ENCODE measurements at regions not wholly inside any gene's neighbourhood (a gene's known extent, or its start where the extent isn't known, plus 50 kb on each side); places are given as distances from the start of the nearest gene placed in this dataset.

GRCh38 chr6:99079058-99079457, 131.3 kb upstream of the FBXL4 start:
- H3K4me3 ChIP-seq = no peak overlapping the region
- H3K27me3 ChIP-seq (replicated peaks in 1 of 7) = peaks cover 0 to 10% (median 0%) of the 10 kb centered on the region in 7 donors
- TF ChIP-seq CTCF (IDR thresholded peaks at IDR 0.05 in 8 of 11, conservative IDR thresholded peaks at IDR 0.05 in 3 of 11) (no peak), POLR2A (IDR thresholded peaks at IDR 0.05) (no peak), POLR2AphosphoS5 (IDR thresholded peaks at IDR 0.05) (no peak)
- no peak for DNase-seq
- H3K36me3 ChIP-seq = no peaks in the 10 kb centered on the region
- H3K27ac ChIP-seq = no peak overlapping the region
- intact Hi-C loops (cut with DNase I; ENCODE audit: low total_unique reads) = no loop called here
- H3K9me3 ChIP-seq = no peaks in the 10 kb centered on the region
- 83 to 91% (median 88%) methylated on average over 2 of the region's 2 CpGs for WGBS, 5 donors
- H3K4me1 ChIP-seq = no peaks in the 10 kb centered on the region

- no peak overlapping the region for H3K4me3 ChIP-seq
- peaks cover 0 to 14% (median 0%) of the 10 kb centered on the region in 7 donors for H3K27me3 ChIP-seq (replicated peaks in 1 of 7)
- no peak overlapping the region for H3K27ac ChIP-seq
- no peak for DNase-seq
- intact Hi-C loops (cut with DNase I; ENCODE audit: low total_unique reads) = no loop called here
- no peaks in the 10 kb centered on the region for H3K36me3 ChIP-seq
- WGBS, 5 donors = 76 to 90% (median 81%) methylated on average over 4 of the region's 4 CpGs
- no peak for TF ChIP-seq POLR2AphosphoS5 (IDR thresholded peaks at IDR 0.05)
- no peak for TF ChIP-seq POLR2A (IDR thresholded peaks at IDR 0.05)
- no peak for TF ChIP-seq CTCF (IDR thresholded peaks at IDR 0.05 in 8 of 11, conservative IDR thresholded peaks at IDR 0.05 in 3 of 11)
- no peaks in the 10 kb centered on the region for H3K4me1 ChIP-seq
- H3K9me3 ChIP-seq = no peaks in the 10 kb centered on the region
These were observed 125.5 kb upstream of the FBXL4 start for GRCh38 chr6:99073223-99073622.

- H3K36me3 ChIP-seq = no peaks in the 10 kb centered on the region
- no peaks in the 10 kb centered on the region for H3K9me3 ChIP-seq
- H3K27ac ChIP-seq = no peak overlapping the region
- no peak overlapping the region for H3K4me3 ChIP-seq
- H3K4me1 ChIP-seq = no peaks in the 10 kb centered on the region
- TF ChIP-seq CTCF (IDR thresholded peaks at IDR 0.05 in 8 of 11, conservative IDR thresholded peaks at IDR 0.05 in 3 of 11) (no peak), POLR2AphosphoS5 (IDR thresholded peaks at IDR 0.05) (no peak), POLR2A (IDR thresholded peaks at IDR 0.05) (no peak)
- 59 to 84% (median 74%) methylated on average over 3 of the region's 3 CpGs for WGBS, 5 donors
- peaks cover 0 to 13% (median 0%) of the 10 kb centered on the region in 7 donors for H3K27me3 ChIP-seq (replicated peaks in 1 of 7)
- no peak for DNase-seq
- intact Hi-C loops (cut with DNase I; ENCODE audit: low total_unique reads) = no loop called here
These were observed 118.3 kb upstream of the FBXL4 start for GRCh38 chr6:99066044-99066443.

GRCh38 chr6:99064834-99065233, 117.1 kb upstream of the FBXL4 start:
- WGBS, 5 donors = 81 to 94% (median 92%) methylated on average over 2 of the region's 2 CpGs
- TF ChIP-seq CTCF (IDR thresholded peaks at IDR 0.05 in 8 of 11, conservative IDR thresholded peaks at IDR 0.05 in 3 of 11) (no peak), POLR2AphosphoS5 (IDR thresholded peaks at IDR 0.05) (no peak), POLR2A (IDR thresholded peaks at IDR 0.05) (no peak)
- peaks cover 0 to 10% (median 0%) of the 10 kb centered on the region in 7 donors for H3K27me3 ChIP-seq (replicated peaks in 1 of 7)
- intact Hi-C loops (cut with DNase I; ENCODE audit: low total_unique reads) = no loop called here
- no peaks in the 10 kb centered on the region for H3K4me1 ChIP-seq
- no peak for DNase-seq
- H3K27ac ChIP-seq = no peak overlapping the region
- H3K9me3 ChIP-seq = no peaks in the 10 kb centered on the region
- H3K4me3 ChIP-seq = no peak overlapping the region
- H3K36me3 ChIP-seq = no peaks in the 10 kb centered on the region
